ENCODE measurements at regions not wholly inside any gene's neighbourhood (a gene's known extent, or its start where the extent isn't known, plus 50 kb on each side); places are given as distances from the start of the nearest gene placed in this dataset.
"Not testable (repeated sequence)": the region's sequence is repeated elsewhere in the genome, so short reads cannot be mapped to it uniquely, and the experiment has no call there.

- not testable (repeated sequence) for DNase-seq (ENCODE audit: low spot score); ATAC-seq
Measured at GRCh38 chr14:105768039-105768438, 241.7 kb downstream of the TMEM121 start.

- not testable (repeated sequence) for ATAC-seq; DNase-seq (ENCODE audit: low spot score)
Measured at GRCh38 chr14:105769061-105769730, 242.8 kb downstream of the TMEM121 start.

- DNase-seq (ENCODE audit: low spot score); ATAC-seq: not testable (repeated sequence)
Measured at GRCh38 chr14:105770619-105771216, 244.3 kb downstream of the TMEM121 start.

GRCh38 chr14:105771261-105772226, 245.2 kb downstream of the TMEM121 start:
- ATAC-seq = peak; percentile 91
- DNase-seq (ENCODE audit: low spot score) = not testable (repeated sequence)

GRCh38 chr14:105772710-105773250, 246.4 kb downstream of the TMEM121 start:
- ATAC-seq = peak; percentile 77
- not testable (repeated sequence) for DNase-seq (ENCODE audit: low spot score)

- ATAC-seq (no peak), DNase-seq (ENCODE audit: low spot score) (no peak)
Measured at GRCh38 chr14:105773584-105773983, 247.2 kb downstream of the TMEM121 start.

- ATAC-seq (no peak), DNase-seq (ENCODE audit: low spot score) (no peak)
Measured at GRCh38 chr14:105774001-105774400, 247.6 kb downstream of the TMEM121 start.

- not testable (repeated sequence) for DNase-seq (ENCODE audit: low spot score); ATAC-seq
Measured at GRCh38 chr14:105774585-105775348, 248.4 kb downstream of the TMEM121 start.

GRCh38 chr14:105775349-105775923, 249.1 kb downstream of the TMEM121 start:
- not testable (repeated sequence) for ATAC-seq; DNase-seq (ENCODE audit: low spot score)

- ATAC-seq = not testable (repeated sequence)
Measured at GRCh38 chr14:105776112-105776511, 249.7 kb downstream of the TMEM121 start.

GRCh38 chr14:105776924-105777323, 250.5 kb downstream of the TMEM121 start:
- ATAC-seq (no peak), DNase-seq (ENCODE audit: low spot score) (no peak)

More at GRCh38 chr14:105776112-105776511, 249.7 kb downstream of the TMEM121 start:
- not testable (repeated sequence) for DNase-seq (ENCODE audit: low spot score)

- no peak for ATAC-seq
Measured at GRCh38 chr14:105783707-105784106, 257.3 kb downstream of the TMEM121 start.

GRCh38 chr14:105793836-105794235, 267.5 kb downstream of the TMEM121 start:
- ATAC-seq = no peak
- DNase-seq (ENCODE audit: low spot score) = no peak

More at GRCh38 chr14:105783707-105784106, 257.3 kb downstream of the TMEM121 start:
- DNase-seq (ENCODE audit: low spot score) = no peak

- no peak for ATAC-seq
- DNase-seq (ENCODE audit: low spot score) = no peak
Measured at GRCh38 chr14:105797546-105797945, 271.2 kb downstream of the TMEM121 start.

GRCh38 chr14:105805701-105806100, 279.3 kb downstream of the TMEM121 start:
- ATAC-seq (no peak), DNase-seq (ENCODE audit: low spot score) (no peak)

- DNase-seq (ENCODE audit: low spot score) (no peak), ATAC-seq (no peak)
Measured at GRCh38 chr14:105806568-105806967, 280.2 kb downstream of the TMEM121 start.

GRCh38 chr14:105817971-105818711, 291.8 kb downstream of the TMEM121 start:
- ATAC-seq (no peak), DNase-seq (ENCODE audit: low spot score) (no peak)

- ATAC-seq (no peak), DNase-seq (ENCODE audit: low spot score) (no peak)
Measured at GRCh38 chr14:105818712-105819005, 292.3 kb downstream of the TMEM121 start.

- DNase-seq (ENCODE audit: low spot score) (no peak), ATAC-seq (no peak)
Measured at GRCh38 chr14:105830171-105830570, 303.8 kb downstream of the TMEM121 start.

Measured in left lobe of liver (tissue), 2 donors.